K562 (cell line): ENCODE measurements at regions not wholly inside any gene's neighbourhood (a gene's known extent, or its start where the extent isn't known, plus 50 kb on each side); places are given as distances from the start of the nearest gene placed in this dataset.

ENCODE experiments used
- BHLHE40 ChIP-seq: IDR thresholded peaks from 2 replicates; pipeline ENCODE4 v1.6.1; 2011; ENCODE audit warnings: low read length, improper control_type of control experiment
- CBX5 ChIP-seq: IDR thresholded peaks from 2 replicates; pipeline ENCODE4 v1.6.1; 2014; ENCODE audit warnings: low read depth, borderline replicate concordance
- CHD1 ChIP-seq: fragments of 200-600 bp; sonication (generic); IDR thresholded peaks from one replicate; pipeline ENCODE4 v1.6.1; 2012; ENCODE audit warnings: mild to moderate bottlenecking, moderate library complexity, low read length, inconsistent platforms
- CREM ChIP-seq: IDR thresholded peaks from 2 replicates; pipeline ENCODE4 v1.6.1; 2014; ENCODE audit warnings: antibody characterized with exemption, low read depth
- CTCF ChIP-seq, 3 experiments: IDR thresholded peaks in 2 of 3; conservative IDR thresholded peaks in 1 of 3; 2 replicates each; pipeline ENCODE4 v1.5.1; 2011 to 2012; ENCODE audit warnings: low read length in 3 of 3, mild to moderate bottlenecking in 3 of 3, control low read depth in 2 of 3, improper control_type of control experiment in 1 of 3, inconsistent platforms in 1 of 3, low read depth in 1 of 3, mixed read lengths in 1 of 3, moderate library complexity in 1 of 3; ENCODE audit not compliant: insufficient read depth in 2 of 3
- NFRKB ChIP-seq: fragments of 450-650 bp; IDR thresholded peaks from 2 replicates; pipeline ENCODE4 v1.6.1; 2016; ENCODE audit warnings: low read depth
- POLR2AphosphoS2 ChIP-seq: IDR thresholded peaks from 2 replicates; pipeline ENCODE4 v1.6.1; 2012; ENCODE audit warnings: low read length, improper control_type of control experiment
- RFX5 ChIP-seq: IDR thresholded peaks from 2 replicates; pipeline ENCODE4 v1.6.1; 2011; ENCODE audit warnings: low read depth, mild to moderate bottlenecking, improper control_type of control experiment, low read length
- ZNF316 ChIP-seq: fragments of 450-650 bp; IDR thresholded peaks from 2 replicates; pipeline ENCODE4 v1.6.1; 2016

- no peak for TF ChIP-seq BHLHE40
- TF ChIP-seq NFRKB, result no peak
- TF ChIP-seq POLR2AphosphoS2, result no peak
- no peak for TF ChIP-seq ZNF316
- no peak for TF ChIP-seq CHD1
- TF ChIP-seq RFX5, result no peak
- TF ChIP-seq CREM, result no peak
- TF ChIP-seq CTCF (IDR thresholded peaks at IDR 0.05 in 2 of 3, conservative IDR thresholded peaks at IDR 0.05 in 1 of 3; ENCODE audit: insufficient read depth in 2 of 3, low read depth in 1 of 3, low read length in 3 of 3), result no peak
- no peak for TF ChIP-seq CBX5
Measured at GRCh38 chr22:49359076-49359475, 468.6 kb downstream of the BRD1 start.
